OCI-M1 (cell line): ENCODE measurements at regions not wholly inside any gene's neighbourhood (a gene's known extent, or its start where the extent isn't known, plus 50 kb on each side); places are given as distances from the start of the nearest gene placed in this dataset.
"Not testable (repeated sequence)": the region's sequence is repeated elsewhere in the genome, so short reads cannot be mapped to it uniquely, and the experiment has no call there.

ENCODE experiments used
- DNase-seq: peaks from one replicate; lab custom pipeline; 2025; lab: John Stamatoyannopoulos, UW

DNA sequence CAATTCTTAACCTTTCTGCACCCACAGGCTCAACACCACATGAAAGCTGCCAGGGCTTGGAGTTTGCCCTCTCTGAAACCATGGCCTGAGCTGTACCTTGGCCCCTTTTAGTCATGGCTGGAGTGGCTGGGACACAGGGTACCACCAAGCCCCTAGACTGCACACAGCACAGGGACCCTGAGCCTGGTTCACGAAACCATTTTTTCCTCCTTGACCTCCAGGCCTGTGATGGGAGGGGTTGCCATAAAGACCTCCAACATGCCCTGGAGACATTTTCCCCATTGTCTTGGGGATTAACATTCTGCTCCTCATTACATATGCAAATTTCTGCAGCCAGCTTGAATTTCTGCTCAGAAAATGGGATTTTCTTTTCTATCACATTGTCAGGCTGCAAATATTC lies 113.4 kb downstream of the XPNPEP1 start:
- not testable (repeated sequence) for DNase-seq

DNA sequence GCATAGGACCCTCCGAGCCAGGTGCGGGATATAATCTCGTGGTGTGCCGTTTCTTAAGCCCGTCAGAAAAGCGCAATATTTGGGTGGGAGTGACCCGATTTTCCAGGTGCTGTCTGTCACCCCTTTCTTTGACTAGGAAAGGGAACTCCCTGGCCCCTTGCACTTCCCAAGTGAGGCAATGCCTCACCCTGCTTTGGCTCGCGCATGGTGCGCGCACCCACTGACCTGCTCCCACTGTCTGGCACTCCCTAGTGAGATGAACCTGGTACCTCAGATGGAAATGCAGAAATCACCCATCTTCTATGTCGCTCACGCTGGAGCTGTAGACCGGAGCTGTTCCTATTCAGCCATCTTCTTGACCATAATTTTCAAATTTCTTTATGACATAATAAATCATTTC lies 122.1 kb downstream of the XPNPEP1 start:
- not testable (repeated sequence) for DNase-seq

GRCh38 chr10:109790647-109791046 lies 132.7 kb downstream of the XPNPEP1 start:
- no peak for DNase-seq

GRCh38 chr10:109784236-109784635 lies 139.1 kb downstream of the XPNPEP1 start:
- DNase-seq: no peak

DNA sequence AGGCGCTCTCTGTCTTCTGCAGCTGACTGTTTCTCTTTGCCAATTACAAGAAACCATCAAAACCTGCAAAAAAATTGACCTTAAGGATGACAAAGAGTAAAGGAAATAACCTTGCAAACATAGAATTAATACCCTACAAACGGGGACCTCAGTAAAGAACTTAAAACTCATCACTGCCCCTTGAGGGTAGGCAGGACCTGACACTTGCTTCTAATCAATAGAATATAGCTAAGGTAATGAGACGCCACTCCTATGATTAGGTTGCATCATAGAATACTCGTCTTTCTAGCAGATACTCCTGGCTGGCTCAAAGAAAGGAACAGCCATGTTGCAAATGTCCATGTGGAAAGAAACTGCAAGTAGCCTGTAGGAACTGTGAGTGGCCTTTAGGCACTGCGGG lies 140.0 kb downstream of the XPNPEP1 start:
- DNase-seq: no peak

DNA sequence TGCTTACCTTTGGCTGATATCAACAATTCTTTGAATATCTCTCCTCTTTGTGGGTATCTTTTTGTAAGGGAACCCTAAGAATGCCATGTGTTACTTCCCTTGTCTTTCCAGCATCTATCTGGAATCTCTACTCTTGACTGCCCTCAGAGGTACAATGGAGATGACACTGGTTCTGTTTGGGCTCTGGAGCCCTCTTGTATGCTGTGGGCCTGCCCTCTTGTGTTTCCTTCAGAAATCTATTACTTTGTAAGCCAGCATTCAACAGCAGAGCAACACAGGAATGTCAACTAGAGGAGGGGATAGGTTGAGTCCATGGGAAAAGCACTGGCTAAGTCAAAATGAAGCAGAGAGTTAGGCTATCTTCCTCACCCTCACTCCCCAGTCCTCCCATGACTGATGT lies 142.3 kb downstream of the XPNPEP1 start:
- DNase-seq: no peak

- DNase-seq: no peak
Measured at GRCh38 chr10:109778993-109779392, 144.3 kb downstream of the XPNPEP1 start.

- DNase-seq: no peak
Measured at GRCh38 chr10:109774121-109774440, 149.2 kb downstream of the XPNPEP1 start.

DNA sequence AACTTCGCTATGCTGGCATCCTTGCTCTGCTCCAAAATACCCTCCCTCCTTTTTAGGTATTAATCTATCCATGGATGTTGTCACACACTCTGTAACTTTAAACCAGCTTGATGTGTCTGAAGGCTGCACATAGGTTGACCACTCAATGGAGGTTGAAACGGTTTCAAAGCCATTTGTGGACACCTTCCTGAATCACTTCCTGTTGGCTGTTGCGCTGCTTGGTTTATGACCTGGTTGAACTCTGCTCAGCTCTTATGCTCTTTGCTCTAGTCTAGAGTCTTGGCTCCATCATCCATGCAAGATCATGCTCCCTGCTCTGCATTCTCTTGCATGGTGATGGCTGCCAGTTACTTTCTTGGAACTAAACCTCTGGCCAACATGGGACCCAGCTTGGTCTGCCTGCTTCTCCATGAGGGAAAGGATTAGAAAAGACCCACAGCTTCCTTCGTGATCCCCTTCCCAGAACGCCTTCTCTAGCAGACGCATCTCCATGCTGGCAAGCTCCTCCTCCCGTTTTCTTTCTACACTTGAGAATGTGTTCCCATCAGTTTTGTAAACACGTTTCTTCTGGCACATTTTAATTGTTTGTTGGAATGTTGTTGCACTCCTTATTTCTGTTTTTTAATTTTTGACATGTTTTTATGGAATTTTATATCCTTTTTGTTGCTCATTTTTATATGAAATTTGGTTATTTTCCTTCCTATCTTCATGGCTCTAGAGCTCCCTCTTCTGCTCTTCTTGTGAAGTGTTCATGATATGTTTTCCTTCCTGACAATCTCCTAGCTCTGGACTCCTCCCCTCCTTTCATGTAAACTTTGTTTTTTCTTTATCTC lies 149.8 kb downstream of the XPNPEP1 start:
- peak; percentile 73 for DNase-seq

- DNase-seq: no peak
Measured at GRCh38 chr10:109770663-109771062, 152.6 kb downstream of the XPNPEP1 start.

- no peak for DNase-seq
Measured at GRCh38 chr10:109769966-109770365, 153.3 kb downstream of the XPNPEP1 start.

DNA sequence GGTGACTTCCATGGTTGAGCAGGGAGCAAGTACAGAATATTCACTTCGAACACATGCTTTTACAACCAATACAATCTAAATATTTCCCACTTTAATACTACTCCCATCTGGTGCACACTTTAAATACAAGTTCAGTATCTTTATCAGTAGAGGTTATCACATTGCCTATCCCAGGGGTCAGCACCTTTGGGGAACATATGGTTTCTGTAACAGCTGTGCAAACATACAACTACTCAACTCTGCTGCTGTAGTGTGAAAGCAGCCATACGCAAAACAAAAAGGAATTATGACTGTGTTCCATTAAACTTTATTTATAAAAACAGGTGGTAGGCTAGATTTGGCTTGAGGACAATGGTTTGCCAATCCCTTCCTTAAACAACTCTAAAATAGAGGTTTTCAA lies 157.5 kb downstream of the XPNPEP1 start:
- DNase-seq: no peak

- peak; percentile 11 for DNase-seq
Measured at GRCh38 chr10:109762555-109762954, 160.8 kb downstream of the XPNPEP1 start.

DNA sequence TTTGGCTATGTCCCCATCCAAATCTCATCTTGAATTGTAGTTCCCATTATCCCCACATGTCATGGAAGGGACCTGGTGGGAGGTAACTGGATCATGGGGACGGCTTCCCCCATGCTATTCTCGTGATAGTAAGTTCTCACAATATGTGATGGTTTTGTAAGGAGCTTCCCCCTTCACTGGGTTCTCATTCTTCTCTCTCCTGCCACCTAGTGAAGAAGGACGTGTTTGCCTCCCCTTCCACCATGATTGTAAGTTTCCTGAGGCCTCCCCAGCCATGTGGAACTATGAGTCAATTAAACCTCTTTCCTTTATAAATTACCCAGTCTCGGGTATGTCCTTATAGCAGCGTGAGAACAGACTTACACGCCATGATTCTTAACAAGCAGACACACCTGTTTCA lies 165.6 kb downstream of the XPNPEP1 start:
- DNase-seq: peak; percentile 67

DNA sequence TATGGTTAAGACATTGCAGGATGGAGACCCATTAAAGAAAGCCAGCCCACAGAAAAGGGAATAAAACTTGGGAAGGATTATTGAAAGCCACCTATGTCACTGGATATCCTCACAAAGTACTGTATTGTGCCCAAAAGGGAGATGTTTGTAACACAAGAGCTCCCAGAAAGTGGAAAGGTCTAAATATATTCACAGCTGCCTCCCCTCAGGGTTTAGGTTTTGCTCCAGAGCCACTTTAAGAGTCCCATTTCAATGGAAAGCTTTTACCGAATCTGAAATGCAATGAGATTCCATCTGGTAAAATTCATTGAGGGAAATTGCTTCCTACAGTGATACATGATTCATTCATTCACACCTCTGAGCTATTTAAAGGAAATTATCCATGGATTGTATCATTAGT lies 176.4 kb downstream of the XPNPEP1 start:
- DNase-seq: no peak

DNA sequence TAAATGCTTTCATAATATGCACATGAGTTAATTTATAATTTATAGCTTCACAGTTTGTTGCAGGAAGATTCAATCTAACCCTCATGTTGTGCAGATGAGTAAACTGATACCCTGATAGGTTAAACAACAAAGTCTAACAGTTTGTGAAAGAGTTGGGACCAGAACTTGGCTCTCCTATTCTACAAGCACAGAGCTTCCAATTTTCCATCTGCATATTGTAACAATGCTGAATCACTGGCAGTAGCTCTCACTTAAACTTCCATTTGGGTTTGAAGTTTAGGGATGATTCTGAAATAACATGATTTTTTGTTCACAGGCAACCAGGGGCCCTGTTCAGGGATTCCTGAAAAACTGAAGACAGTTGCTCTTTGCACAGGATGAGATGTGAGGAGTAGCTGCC lies 179.3 kb downstream of the XPNPEP1 start:
- no peak for DNase-seq

DNA sequence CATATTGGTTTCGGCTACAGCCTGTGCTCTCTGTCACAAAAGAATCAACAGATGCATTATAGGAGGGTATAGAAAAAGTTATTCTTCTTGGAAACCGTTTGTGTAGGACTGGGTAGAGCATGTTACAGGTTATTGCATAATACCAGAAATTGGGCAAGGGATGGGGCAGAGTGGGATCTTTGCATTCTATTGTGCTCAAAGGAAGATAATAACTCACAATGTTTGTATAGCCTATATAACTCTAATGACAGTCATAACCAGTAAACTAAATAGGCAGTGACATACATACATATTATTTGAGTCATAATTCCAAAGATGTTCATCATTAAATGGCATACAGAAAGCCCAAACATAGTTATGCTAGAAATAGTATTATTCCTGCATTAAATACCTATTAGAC lies 179.7 kb downstream of the XPNPEP1 start:
- DNase-seq: peak; percentile 88

DNA sequence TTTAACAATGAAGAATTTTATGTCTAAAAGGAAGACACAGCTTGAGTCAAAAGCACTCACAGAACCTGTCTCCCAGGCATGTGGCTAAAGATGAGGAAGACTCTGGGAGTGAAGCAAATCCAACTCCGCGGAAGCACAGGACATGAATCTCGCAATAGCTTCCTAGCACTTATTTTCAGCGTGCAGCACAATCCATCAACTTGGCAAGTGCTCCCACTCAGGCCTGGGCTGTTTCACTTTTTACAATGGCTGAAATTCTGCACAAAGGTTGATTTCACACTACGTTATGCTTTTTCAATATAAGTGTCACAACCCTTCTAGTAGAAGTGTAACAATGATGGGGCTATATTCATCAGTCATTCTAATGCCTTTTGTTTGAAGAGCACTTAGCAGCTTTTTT lies 180.2 kb downstream of the XPNPEP1 start:
- no peak for DNase-seq

DNA sequence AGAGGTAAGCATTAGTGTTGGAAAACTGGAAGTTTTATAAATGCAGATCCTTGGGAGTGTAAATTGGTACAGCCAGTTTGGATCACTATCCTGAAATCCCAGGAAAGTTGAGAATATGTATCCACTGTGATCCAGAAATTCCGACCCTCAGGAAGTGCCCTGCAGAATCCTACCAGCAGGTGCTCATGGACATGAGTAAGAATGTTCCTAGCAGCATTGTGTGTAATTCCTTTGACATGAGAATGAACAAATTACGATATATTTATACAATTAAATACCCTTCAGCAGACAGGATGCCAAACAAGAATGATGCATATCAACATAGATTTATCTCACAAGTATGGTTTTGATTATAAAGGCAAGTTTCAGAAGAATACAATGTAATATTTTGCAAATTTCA lies 181.6 kb downstream of the XPNPEP1 start:
- no peak for DNase-seq

DNA sequence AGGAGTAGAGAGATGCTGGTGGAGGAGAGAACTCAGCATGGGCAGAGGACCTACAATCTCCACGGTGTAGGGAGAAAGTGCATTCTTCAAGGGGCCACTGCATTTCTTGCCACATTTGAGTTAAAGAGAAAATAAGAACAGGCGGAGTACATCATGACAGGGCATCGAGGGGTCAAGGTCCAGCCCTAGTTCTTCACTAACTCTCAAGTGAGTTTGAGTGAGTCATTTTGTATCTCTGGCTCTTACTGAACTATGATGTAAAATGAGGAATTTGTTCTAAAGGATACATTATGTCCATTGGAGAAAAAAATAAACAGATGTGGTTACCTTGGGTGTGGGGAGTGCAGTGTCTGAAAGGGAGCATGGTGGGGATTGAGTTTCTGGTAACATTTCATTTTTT lies 182.9 kb downstream of the XPNPEP1 start:
- DNase-seq: no peak

DNA sequence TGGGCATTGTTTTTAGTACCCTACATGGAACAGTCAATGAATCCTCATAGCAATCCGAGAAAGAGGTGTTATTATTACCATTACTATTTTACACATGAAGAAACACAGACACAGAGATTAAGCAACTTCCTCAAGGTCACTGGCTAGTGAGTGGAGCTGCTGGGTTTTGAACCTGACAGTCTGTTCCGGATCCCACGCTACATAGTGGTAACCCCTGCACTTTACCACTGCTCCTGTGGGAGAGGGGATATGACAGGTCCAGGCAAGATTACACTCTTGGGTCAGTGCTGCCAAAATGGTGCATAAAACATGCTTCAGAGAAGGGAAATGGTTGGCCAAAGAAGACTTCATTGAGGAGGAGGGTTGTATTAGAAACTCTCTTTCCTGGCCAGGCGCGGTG lies 185.7 kb downstream of the XPNPEP1 start:
- DNase-seq: no peak

DNA sequence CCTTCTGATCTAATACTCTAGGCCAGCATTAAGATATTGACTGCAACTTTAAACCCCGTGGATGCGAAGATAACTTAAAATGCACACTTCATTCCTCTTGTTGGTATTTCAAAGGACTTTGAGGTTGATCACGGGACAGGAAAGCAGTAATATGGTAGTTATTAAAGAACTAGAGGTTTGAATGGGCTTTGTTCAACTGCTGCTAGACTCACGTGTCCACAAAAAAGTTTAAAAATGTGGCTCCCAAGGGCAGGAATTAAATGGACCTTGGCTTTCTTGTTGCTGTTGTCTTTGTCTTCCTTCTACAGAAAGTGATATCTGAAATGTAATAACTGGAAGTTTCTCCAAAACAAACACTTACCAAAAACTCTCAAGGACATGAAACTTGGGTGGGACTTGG lies 186.3 kb downstream of the XPNPEP1 start:
- no peak for DNase-seq

DNA sequence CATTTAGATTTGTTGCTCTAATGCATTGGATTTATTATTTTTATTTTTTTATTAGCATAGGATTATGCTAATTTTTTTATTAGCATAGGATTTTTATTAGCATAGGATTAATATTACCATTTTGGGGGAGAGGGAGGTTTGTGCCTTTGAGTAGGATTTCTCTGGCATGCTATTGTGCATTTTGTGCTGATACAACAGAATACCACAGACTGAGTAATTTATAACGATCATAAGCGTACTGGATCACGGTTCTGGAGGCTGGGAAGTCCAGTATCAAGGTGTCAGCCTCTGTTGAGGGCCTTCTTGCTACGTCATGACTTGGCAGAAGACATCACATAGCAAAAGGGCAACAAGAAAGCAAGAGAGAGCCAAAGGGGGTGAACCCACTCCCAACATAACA lies 187.5 kb downstream of the XPNPEP1 start:
- DNase-seq: no peak

DNA sequence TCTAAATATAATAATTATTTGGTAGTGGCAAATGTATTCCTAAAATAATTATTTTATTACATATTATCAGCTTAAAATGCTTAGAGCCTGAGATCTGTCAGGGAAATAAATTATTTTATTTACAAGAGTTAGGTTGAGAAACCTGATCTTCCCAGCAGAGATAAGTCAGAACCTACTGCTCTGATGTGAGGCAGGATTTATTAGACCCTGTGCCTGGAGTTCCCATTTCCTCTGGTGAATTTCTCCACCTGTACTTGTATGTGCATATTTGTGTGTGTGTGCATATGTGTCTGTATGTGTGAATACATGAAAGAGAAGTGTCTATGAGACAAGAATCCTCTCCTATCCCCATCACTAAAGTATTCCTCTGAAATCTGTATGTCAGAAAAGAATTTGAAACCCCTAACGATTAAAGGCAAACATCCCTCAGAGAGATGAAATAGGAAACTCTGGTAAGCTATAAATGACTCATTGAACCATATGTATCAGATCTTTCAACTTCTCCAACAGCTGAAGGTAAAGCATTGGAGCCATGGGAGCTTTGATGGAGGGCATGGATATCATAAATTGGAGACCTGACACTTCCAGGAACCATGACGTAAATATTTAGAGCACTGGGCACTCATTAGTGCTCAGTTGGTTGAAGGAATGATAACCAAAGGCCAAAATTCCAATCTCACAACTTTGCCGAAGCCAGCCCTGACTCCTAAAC lies 190.9 kb downstream of the XPNPEP1 start:
- DNase-seq: no peak
